Right lobe of liver (tissue), 6 donors: ENCODE measurements at regions not wholly inside any gene's neighbourhood (a gene's known extent, or its start where the extent isn't known, plus 50 kb on each side); places are given as distances from the start of the nearest gene placed in this dataset.

Source experiments
- ATAC-seq, 4 donors: fragments of 200-7000 bp; cut with Tn5 transposase; one replicate each; pipeline ENCODE4 v1.9.1; 2020; ENCODE audit warnings: mild to moderate bottlenecking in 4 of 4, moderate library complexity in 4 of 4
- DNase-seq, 3 donors: peaks; one replicate each; pipeline ENCODE4 v3.0.0-alpha.2; 2020
- H3K27ac ChIP-seq, 3 donors: fragments of 200-600 bp; one replicate each; pipeline ENCODE4 v1.8.0; 2022
- H3K27me3 ChIP-seq, 2 donors: fragments of 200-600 bp; one replicate each; pipeline ENCODE4 v1.8.0; 2022
- H3K36me3 ChIP-seq, 4 donors: fragments of 200-600 bp; sonication (generic) in 1 of 4; one replicate each; pipeline versions ENCODE4 v1.5.1 to v1.8.0; 2017 to 2022; ENCODE audit warnings: control low read depth in 1 of 4
- H3K4me1 ChIP-seq, 4 donors: fragments of 200-600 bp; sonication (generic) in 1 of 4; one replicate each; pipeline versions ENCODE4 v1.5.1 to v1.8.0; 2017 to 2022; ENCODE audit warnings: control low read depth in 1 of 4
- H3K4me3 ChIP-seq, 3 donors: fragments of 200-600 bp; one replicate each; pipeline ENCODE4 v1.8.0; 2022
- H3K9me3 ChIP-seq, 4 donors: fragments of 200-600 bp; sonication (generic) in 1 of 4; one replicate each; pipeline versions ENCODE4 v1.5.1 to v1.8.0; 2017 to 2022; ENCODE audit warnings: control low read depth in 1 of 4
- POLR2A ChIP-seq: fragments of 450-650 bp; IDR thresholded peaks from one replicate; pipeline ENCODE4 v1.6.1; 2017; ENCODE audit warnings: antibody characterized with exemption, mild to moderate bottlenecking
- WGBS: methylation state at CpG from one replicate; pipeline ENCODE4 v1.1.6; 2018; ENCODE audit warnings: low coverage, low lambda C conversion rate; ENCODE audit not compliant: insufficient coverage; ENCODE audit errors: missing lambda C conversion rate; 5-methylcytosine and 5-hydroxymethylcytosine counted together
- intact Hi-C, 2 donors: fragments of 100-400 bp; cut with DNase I; formaldehyde crosslinking; loops; one replicate each; pipeline versions ENCODE4 v1.11.2 to v1.14.1; 2022
- TF ChIP-seq, protein P1 (sequence below), 4 donors: fragments of 200-600 bp in 3 of 4; fragments of 450-650 bp in 1 of 4; IDR thresholded peaks; one replicate each; pipeline versions ENCODE4 v1.5.1 to v1.8.0; 2016 to 2022; ENCODE audit warnings: antibody characterized with exemption in 4 of 4, mild to moderate bottlenecking in 2 of 4
- donor health status: DM: no; HTN: yes; CAD: no.
- donor health status: DM: no; HTN: no; CAD: no.
- donor health status: DM: no; HTN: no; CAD: no.
- donor health status: DM: no; HTN: yes; CAD: no.
- donor health status: DM: no; HTN: yes; CAD: no.

DNA sequence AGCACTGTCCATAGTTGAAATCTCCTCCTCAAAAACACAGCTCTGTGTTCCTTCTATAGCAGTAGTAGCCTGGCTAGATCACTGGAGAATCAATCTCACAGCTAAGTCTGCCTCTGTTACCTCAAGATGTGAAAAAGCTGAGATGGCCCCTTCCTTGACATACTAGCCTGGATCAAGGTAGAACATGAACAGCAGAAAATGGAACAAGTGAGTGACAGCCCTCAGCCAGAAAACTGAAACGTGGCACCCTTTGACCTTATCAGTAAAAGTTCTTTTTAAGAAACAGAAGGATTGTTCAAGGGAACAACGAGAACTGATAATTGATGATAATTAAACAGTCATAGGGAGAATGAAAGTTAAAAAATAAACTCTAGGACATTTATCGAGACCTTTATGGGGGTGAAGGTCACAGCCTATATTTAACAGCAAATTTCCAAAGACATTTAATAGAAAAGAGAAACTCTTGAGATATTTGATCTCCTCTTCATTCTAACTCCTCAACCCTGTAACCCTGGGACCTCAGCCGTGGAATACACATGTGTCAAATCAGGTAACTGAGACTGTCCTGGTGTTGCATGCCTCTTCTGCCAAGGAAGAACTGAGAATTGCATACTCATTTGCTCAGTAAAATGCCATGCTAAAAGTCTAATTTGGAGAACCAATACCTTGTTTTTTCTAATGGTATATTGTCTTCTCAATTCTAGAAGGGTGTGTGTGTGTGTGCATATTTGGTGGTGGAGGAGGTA, 258.0 kb upstream of the ATP2B1 start:
- no peaks in the 10 kb centered on the region for H3K9me3 ChIP-seq
- H3K27me3 ChIP-seq, result no peaks in the 10 kb centered on the region
- H3K4me1 ChIP-seq, result no peaks in the 10 kb centered on the region
- WGBS, result 51% methylated on average over 4 of the region's 4 CpGs
- TF ChIP-seq POLR2A, result no peak
- TF ChIP-seq, protein P1, sequence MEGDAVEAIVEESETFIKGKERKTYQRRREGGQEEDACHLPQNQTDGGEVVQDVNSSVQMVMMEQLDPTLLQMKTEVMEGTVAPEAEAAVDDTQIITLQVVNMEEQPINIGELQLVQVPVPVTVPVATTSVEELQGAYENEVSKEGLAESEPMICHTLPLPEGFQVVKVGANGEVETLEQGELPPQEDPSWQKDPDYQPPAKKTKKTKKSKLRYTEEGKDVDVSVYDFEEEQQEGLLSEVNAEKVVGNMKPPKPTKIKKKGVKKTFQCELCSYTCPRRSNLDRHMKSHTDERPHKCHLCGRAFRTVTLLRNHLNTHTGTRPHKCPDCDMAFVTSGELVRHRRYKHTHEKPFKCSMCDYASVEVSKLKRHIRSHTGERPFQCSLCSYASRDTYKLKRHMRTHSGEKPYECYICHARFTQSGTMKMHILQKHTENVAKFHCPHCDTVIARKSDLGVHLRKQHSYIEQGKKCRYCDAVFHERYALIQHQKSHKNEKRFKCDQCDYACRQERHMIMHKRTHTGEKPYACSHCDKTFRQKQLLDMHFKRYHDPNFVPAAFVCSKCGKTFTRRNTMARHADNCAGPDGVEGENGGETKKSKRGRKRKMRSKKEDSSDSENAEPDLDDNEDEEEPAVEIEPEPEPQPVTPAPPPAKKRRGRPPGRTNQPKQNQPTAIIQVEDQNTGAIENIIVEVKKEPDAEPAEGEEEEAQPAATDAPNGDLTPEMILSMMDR (IDR thresholded peaks at IDR 0.05), result no peak
- H3K27ac ChIP-seq, result no peak overlapping the region
- DNase-seq (no peak), ATAC-seq (no peak)
- no peak overlapping the region for H3K4me3 ChIP-seq
- intact Hi-C loops, result no loop called here
- H3K36me3 ChIP-seq, result no peaks in the 10 kb centered on the region

DNA sequence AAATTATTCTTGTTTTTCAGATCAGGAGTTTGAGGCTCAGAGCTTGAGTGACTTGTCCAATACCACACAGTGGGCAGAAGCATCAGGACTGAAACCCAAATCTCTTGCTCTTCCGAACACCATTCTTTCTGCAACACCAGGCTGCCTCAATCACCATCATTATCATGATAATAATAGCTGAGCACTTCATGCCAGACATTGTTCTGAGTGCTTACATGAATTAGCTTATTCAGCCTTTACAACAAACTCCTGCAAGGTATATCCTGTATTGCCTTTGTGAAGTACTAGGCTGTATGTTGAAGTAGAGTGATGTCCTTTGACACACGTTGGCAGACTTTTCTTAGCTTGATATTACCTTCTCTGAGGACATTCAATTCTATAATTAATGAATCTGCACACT, 257.4 kb upstream of the ATP2B1 start:
- intact Hi-C loops, result no loop called here
- no peaks in the 10 kb centered on the region for H3K27me3 ChIP-seq
- no peaks in the 10 kb centered on the region for H3K4me1 ChIP-seq
- no peaks in the 10 kb centered on the region for H3K9me3 ChIP-seq
- WGBS, result 63% methylated on average over 2 of the region's 2 CpGs
- TF ChIP-seq POLR2A, result no peak
- TF ChIP-seq, protein P1 (IDR thresholded peaks at IDR 0.05), result no peak
- no peaks in the 10 kb centered on the region for H3K36me3 ChIP-seq
- no peak for DNase-seq
- ATAC-seq, result no peak
- no peak overlapping the region for H3K27ac ChIP-seq
- no peak overlapping the region for H3K4me3 ChIP-seq

DNA sequence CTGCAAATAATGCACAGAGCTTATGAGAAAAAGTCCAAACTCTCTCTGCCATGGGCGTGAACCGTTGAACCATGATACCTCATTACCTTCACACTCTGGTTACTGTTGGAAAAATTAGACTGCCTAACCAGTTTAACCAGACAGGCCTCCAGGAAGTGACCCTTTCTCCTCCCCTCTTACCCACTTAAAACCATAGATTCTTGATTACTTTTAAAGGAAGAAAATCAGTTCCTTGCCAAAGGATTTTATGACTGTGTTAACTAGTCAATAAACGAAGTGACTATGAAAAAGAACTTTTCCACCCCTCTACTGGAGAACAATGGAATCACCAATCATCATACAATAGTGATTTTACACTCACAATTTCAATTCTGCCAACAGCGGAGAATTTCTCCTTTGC, 254.0 kb upstream of the ATP2B1 start:
- ATAC-seq, result no peak
- Histone ChIP-seq H3K4me1 (no peaks in the 10 kb centered on the region), H3K4me3 (no peak overlapping the region), H3K27ac (no peak overlapping the region), H3K27me3 (no peaks in the 10 kb centered on the region), H3K9me3 (no peaks in the 10 kb centered on the region), H3K36me3 (no peaks in the 10 kb centered on the region)
- WGBS, result 68% methylated on average over 4 of the region's 4 CpGs
- no peak for DNase-seq
- intact Hi-C loops, result no loop called here
- no peak for TF ChIP-seq POLR2A
- TF ChIP-seq, protein P1 (IDR thresholded peaks at IDR 0.05), result no peak

DNA sequence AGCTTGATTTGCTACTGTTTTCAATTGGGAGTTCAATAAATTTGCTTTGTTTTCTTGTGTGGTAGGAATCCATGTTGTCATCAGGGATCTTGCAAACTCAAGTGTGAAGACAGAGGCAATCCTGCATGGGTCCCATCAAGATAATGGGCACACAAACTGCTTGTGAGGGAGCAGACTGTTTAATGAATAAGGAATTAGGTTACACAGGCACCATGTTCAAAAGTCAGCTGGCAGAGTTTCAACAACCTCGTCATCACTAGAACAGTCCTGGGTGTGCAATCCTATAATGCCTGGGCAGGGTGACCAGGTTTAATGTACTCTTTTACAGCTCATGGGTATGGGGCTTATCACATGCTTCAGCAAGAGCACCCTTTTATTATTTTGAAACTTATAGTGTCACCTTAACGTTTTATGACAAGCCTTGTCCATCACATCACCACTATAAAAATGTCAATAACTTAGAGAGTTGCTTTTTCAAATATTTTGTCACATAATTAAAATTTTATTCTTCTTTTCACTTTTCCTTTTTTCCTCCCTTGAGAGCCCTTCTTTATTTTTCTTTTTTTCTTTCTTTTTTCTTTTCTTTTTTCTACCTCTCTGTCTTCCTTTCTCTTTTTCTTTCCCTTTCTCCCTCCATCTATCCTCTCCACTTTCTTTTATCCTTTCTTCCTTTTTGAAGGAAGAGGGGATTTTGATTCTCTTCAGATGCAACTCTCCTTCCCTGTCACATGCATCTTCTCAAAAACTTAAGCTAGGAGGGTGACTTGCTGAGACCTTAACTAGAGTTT, 252.2 kb upstream of the ATP2B1 start:
- intact Hi-C loops, result no loop called here
- H3K27ac ChIP-seq, result no peak overlapping the region
- no peaks in the 10 kb centered on the region for H3K27me3 ChIP-seq
- H3K36me3 ChIP-seq, result no peaks in the 10 kb centered on the region
- 23% methylated on average over 2 of the region's 2 CpGs for WGBS
- no peak overlapping the region for H3K4me3 ChIP-seq
- ATAC-seq (no peak), DNase-seq (no peak)
- TF ChIP-seq, protein P1 (IDR thresholded peaks at IDR 0.05), result no peak
- TF ChIP-seq POLR2A, result no peak
- H3K4me1 ChIP-seq, result no peaks in the 10 kb centered on the region
- H3K9me3 ChIP-seq, result no peaks in the 10 kb centered on the region
